Activated naive CD4-positive, alpha-beta T cell treated with anti-CD3 and anti-CD28 coated beads, Interleukin-2, amount 50 U/mL, for 72 hours (primary cell): ENCODE measurements at regions not wholly inside any gene's neighbourhood (a gene's known extent, or its start where the extent isn't known, plus 50 kb on each side); places are given as distances from the start of the nearest gene placed in this dataset.
"Not testable (repeated sequence)": the region's sequence is repeated elsewhere in the genome, so short reads cannot be mapped to it uniquely, and the experiment has no call there.

Experiments used
- ATAC-seq, 2 donors: fragments of 150-1000 bp; cut with Tn5 transposase; 2 replicates each; pipeline ENCODE4 v1.10.0; 2021; ENCODE audit warnings: mild to moderate bottlenecking in 2 of 2, moderate library complexity in 2 of 2
- DNase-seq, 2 donors: peaks; one replicate each; pipeline ENCODE4 v3.0.0; 2021 to 2022; ENCODE audit warnings: low spot score in 2 of 2
- H3K27ac Mint-ChIP-seq, 2 donors: one replicate each; pipeline ENCODE4 v1.8.0; 2022; ENCODE audit warnings: mild to moderate bottlenecking in 2 of 2, mixed read lengths in 2 of 2
- H3K36me3 Mint-ChIP-seq, 2 donors: one replicate each; pipeline ENCODE4 v1.8.0; 2022; ENCODE audit warnings: mixed read lengths in 2 of 2
- H3K9me3 Mint-ChIP-seq, 2 donors: one replicate each; pipeline ENCODE4 v1.8.0; 2022; ENCODE audit warnings: mixed read lengths in 2 of 2

DNA sequence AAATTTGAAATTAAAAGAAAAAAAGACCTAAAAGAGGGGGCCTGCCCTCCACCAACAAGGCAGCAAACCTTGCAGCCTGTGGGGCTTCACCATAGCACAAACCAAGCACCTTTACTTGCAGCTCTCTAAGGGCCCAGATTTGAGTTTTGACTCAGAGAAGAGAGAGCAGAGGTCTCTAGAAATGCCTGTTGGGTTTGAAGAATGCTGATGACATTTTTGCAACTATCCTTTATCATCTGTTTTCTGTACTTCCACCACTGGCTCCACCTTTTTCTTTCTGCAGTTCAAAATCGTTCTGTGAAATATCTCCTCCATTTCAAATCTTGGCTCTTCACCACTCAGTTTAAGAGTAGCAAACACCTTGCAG is 83.8 kb upstream of the HMGA2 start:
- DNase-seq = no peak
- no peak overlapping the region for H3K27ac Mint-ChIP-seq
- no peaks in the 10 kb centered on the region for H3K9me3 Mint-ChIP-seq
- no peaks in the 10 kb centered on the region for H3K36me3 Mint-ChIP-seq
- ATAC-seq = peak; percentile 32 to 59

- Mint-ChIP-seq H3K27ac (no peak overlapping the region), H3K9me3 (no peaks in the 10 kb centered on the region), H3K36me3 (no peaks in the 10 kb centered on the region)
- DNase-seq (peak; percentile 64 to 74), ATAC-seq (peak; percentile 86 to 87)
Observed at GRCh38 chr12:65740873-65741600, 83.2 kb upstream of the HMGA2 start.

- Mint-ChIP-seq H3K9me3 (no peaks in the 10 kb centered on the region), H3K36me3 (no peaks in the 10 kb centered on the region), H3K27ac (no peak overlapping the region)
- ATAC-seq (peak; percentile 23 to 30), DNase-seq (peak in 1 of 2 donors; percentile 10)
Observed at GRCh38 chr12:65741656-65742017, 82.6 kb upstream of the HMGA2 start.

- Mint-ChIP-seq H3K9me3 (no peaks in the 10 kb centered on the region), H3K27ac (no peak overlapping the region), H3K36me3 (no peaks in the 10 kb centered on the region)
- peak; percentile 44 to 55 for ATAC-seq
- peak in 1 of 2 donors; percentile 5 for DNase-seq
Observed at GRCh38 chr12:65742018-65743010, 82.0 kb upstream of the HMGA2 start.

- not testable (repeated sequence) for H3K9me3 Mint-ChIP-seq, ATAC-seq, H3K36me3 Mint-ChIP-seq, DNase-seq, H3K27ac Mint-ChIP-seq
Observed at GRCh38 chr12:65744236-65744840, 79.9 kb upstream of the HMGA2 start.

GRCh38 chr12:65747338-65747737 is 76.9 kb upstream of the HMGA2 start:
- ATAC-seq = no peak
- peaks cover 0 to 4% of the 10 kb centered on the region in 2 donors for H3K9me3 Mint-ChIP-seq

DNA sequence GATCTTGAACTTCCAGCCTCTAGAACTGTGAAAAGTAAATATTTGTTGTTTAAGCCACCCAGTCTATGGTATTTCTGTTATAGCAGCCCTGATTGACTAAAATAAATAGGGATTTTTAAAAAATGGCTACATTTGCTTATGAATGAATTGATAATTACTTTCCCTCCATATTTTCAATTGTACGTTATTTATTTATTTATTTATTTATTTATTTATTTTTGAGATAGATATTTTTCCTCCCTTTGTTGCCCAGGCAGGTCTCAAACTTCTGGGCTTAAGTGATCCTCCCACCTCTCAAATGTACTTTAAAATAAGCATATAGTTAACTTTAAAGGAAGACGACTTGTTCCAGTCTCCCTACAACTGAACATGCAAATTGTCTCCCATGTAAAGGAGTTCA is 76.0 kb upstream of the HMGA2 start:
- DNase-seq = no peak
- Mint-ChIP-seq H3K9me3 (peaks cover 0 to 4% of the 10 kb centered on the region in 2 donors), H3K36me3 (no peaks in the 10 kb centered on the region), H3K27ac (no peak overlapping the region)
- ATAC-seq = no peak

More at GRCh38 chr12:65747338-65747737, 76.9 kb upstream of the HMGA2 start:
- DNase-seq = no peak
- Mint-ChIP-seq H3K27ac (no peak overlapping the region), H3K36me3 (no peaks in the 10 kb centered on the region)

DNA sequence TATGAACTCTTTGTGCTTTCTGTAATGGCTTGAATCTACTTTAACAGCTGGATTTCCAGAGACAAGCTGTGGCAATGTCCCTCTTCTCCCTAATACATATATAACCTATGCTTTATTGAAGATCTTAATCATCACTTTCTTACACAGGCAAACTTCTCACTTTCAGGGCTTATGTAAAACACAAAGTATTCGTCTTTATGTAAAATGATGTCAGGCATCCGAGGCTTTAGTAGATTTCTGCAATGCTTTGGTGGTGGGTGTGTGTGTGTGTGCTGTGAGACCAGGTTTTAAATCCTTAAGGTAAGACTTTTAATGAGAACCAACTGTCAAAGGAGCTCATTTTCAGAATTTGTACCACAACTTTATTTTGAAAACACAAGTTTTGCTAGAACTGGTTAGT is 70.0 kb upstream of the HMGA2 start:
- ATAC-seq = no peak
- Mint-ChIP-seq H3K9me3 (peaks cover 0 to 4% of the 10 kb centered on the region in 2 donors), H3K27ac (no peak overlapping the region), H3K36me3 (no peaks in the 10 kb centered on the region)
- no peak for DNase-seq

- Mint-ChIP-seq H3K36me3 (no peaks in the 10 kb centered on the region), H3K9me3 (peaks cover 0 to under 1% of the 10 kb centered on the region in 2 donors), H3K27ac (no peak overlapping the region)
- DNase-seq (no peak), ATAC-seq (no peak)
Observed at GRCh38 chr12:65754744-65755595, 69.3 kb upstream of the HMGA2 start.

DNA sequence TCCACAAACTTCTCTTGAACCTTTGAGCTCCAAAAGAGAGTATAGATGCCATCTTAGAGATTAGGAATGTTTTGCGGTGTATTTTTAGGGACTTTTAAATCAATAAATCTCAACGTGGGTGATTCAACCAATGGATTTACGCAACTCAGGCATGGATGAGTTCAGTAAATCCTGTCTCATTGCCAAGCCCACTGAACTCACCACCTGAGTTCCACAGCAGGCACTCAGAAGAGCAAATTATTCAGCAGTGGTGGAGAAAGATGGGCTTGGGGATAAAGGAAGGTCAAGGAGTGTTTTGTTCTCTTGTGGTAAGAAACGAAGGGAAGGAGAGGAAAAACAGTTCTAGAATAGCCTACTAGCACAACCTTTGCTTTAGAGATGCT is 68.7 kb upstream of the HMGA2 start:
- no peak for ATAC-seq

GRCh38 chr12:65756267-65756666 is 68.0 kb upstream of the HMGA2 start:
- no peaks in the 10 kb centered on the region for H3K36me3 Mint-ChIP-seq
- H3K27ac Mint-ChIP-seq = no peak overlapping the region
- DNase-seq = no peak
- H3K9me3 Mint-ChIP-seq = peaks cover 0 to 8% of the 10 kb centered on the region in 2 donors
- ATAC-seq = no peak

More for the DNA sequence above, 68.7 kb upstream of the HMGA2 start:
- H3K27ac Mint-ChIP-seq = no peak overlapping the region
- H3K36me3 Mint-ChIP-seq = no peaks in the 10 kb centered on the region
- no peak for DNase-seq
- H3K9me3 Mint-ChIP-seq = peaks cover 0 to 3% of the 10 kb centered on the region in 2 donors

DNA sequence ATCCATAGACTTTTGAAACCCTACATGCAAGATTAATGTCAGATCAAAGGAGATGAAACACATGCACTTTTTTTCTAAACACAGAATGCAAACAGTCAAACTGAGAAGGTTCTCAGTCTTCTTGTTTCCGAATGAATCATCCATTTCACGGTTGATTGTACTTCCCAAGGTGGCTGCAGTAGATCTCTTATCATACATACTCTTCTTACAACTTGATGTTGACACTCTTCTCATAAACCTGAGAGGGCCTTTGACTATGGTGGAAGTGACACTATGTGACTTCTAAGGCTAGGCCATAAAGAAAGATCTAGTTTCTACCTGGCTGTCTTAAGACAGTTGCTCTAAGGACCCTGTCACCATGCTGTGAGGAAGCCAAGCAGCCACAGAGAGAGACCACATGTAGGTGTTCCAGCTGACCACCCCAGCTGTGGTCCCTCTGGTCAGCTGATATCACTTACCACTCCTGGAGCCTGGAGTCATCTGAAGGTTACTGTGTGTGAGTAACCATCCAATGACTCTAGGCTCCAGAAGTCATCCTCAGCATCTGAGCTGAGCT is 67.2 kb upstream of the HMGA2 start:
- DNase-seq = peak in 1 of 2 donors; percentile 30
- H3K27ac Mint-ChIP-seq = peak overlapping the region; percentile 37 to 38
- H3K9me3 Mint-ChIP-seq = peaks cover 0 to 8% of the 10 kb centered on the region in 2 donors
- no peaks in the 10 kb centered on the region for H3K36me3 Mint-ChIP-seq
- peak; percentile 92 to 96 for ATAC-seq

DNA sequence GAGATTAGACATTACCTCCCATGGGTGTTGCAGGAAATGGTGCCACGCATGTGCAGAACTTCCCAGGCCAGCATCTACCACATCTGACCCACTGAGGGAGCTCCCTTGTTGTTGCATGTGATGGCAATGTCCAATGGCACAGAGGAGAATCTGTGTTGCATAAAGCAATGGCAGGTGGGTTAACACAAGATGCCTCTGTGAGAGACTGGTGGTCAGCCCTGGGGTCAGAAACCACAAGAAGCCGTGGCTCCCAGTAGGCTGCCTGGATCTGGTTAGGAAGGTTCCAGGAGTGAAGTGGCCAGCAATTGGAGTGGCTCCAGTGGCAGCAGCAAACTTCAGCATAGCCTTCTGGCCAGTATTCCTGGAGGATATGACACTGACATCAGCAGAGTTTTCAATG is 65.9 kb upstream of the HMGA2 start:
- Mint-ChIP-seq H3K9me3 (peaks cover 0 to 8% of the 10 kb centered on the region in 2 donors), H3K27ac (no peak overlapping the region), H3K36me3 (no peaks in the 10 kb centered on the region)
- ATAC-seq (no peak), DNase-seq (no peak)

- H3K36me3 Mint-ChIP-seq = no peaks in the 10 kb centered on the region
- peaks cover 0 to 8% of the 10 kb centered on the region in 2 donors for H3K9me3 Mint-ChIP-seq
- DNase-seq (no peak), ATAC-seq (no peak)
- no peak overlapping the region for H3K27ac Mint-ChIP-seq
Observed at GRCh38 chr12:65759735-65760134, 64.5 kb upstream of the HMGA2 start.

- Mint-ChIP-seq H3K9me3 (peaks cover 0 to 11% of the 10 kb centered on the region in 2 donors), H3K36me3 (no peaks in the 10 kb centered on the region), H3K27ac (no peak overlapping the region)
- ATAC-seq = no peak
- DNase-seq = no peak
Observed at GRCh38 chr12:65761301-65761700, 63.0 kb upstream of the HMGA2 start.

- no peak for DNase-seq
- ATAC-seq = no peak
Observed at GRCh38 chr12:65764325-65764724, 60.0 kb upstream of the HMGA2 start.

More at GRCh38 chr12:65764325-65764724, 60.0 kb upstream of the HMGA2 start:
- Mint-ChIP-seq H3K27ac (no peak overlapping the region), H3K36me3 (no peaks in the 10 kb centered on the region), H3K9me3 (peaks cover 0 to 11% of the 10 kb centered on the region in 2 donors)
